ENCODE measurements at regions not wholly inside any gene's neighbourhood (a gene's known extent, or its start where the extent isn't known, plus 50 kb on each side); places are given as distances from the start of the nearest gene placed in this dataset.

- Histone ChIP-seq H3K27ac (no peak overlapping the region), H3K27me3 (no peaks in the 10 kb centered on the region), H3K4me1 (no peaks in the 10 kb centered on the region), H3K4me3 (no peak overlapping the region), H3K36me3 (no peaks in the 10 kb centered on the region), H3K9me3 (peaks cover 0 to 4% (median 0%) of the 10 kb centered on the region in 11 donors)
- ATAC-seq (no peak), DNase-seq (no peak)
- intact Hi-C loops (cut with DNase I), result no loop called here
- TF ChIP-seq, protein P1, sequence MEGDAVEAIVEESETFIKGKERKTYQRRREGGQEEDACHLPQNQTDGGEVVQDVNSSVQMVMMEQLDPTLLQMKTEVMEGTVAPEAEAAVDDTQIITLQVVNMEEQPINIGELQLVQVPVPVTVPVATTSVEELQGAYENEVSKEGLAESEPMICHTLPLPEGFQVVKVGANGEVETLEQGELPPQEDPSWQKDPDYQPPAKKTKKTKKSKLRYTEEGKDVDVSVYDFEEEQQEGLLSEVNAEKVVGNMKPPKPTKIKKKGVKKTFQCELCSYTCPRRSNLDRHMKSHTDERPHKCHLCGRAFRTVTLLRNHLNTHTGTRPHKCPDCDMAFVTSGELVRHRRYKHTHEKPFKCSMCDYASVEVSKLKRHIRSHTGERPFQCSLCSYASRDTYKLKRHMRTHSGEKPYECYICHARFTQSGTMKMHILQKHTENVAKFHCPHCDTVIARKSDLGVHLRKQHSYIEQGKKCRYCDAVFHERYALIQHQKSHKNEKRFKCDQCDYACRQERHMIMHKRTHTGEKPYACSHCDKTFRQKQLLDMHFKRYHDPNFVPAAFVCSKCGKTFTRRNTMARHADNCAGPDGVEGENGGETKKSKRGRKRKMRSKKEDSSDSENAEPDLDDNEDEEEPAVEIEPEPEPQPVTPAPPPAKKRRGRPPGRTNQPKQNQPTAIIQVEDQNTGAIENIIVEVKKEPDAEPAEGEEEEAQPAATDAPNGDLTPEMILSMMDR (IDR thresholded peaks at IDR 0.05), result no peak
These were observed 135.5 kb upstream of the TTC14 start for GRCh38 chr3:180466401-180467011.

GRCh38 chr3:180467177-180467576 is 134.8 kb upstream of the TTC14 start:
- intact Hi-C loops (cut with DNase I), result no loop called here
- Histone ChIP-seq H3K36me3 (no peaks in the 10 kb centered on the region), H3K4me3 (no peak overlapping the region), H3K27me3 (no peaks in the 10 kb centered on the region), H3K27ac (no peak overlapping the region), H3K4me1 (no peaks in the 10 kb centered on the region), H3K9me3 (peaks cover 0 to 4% (median 0%) of the 10 kb centered on the region in 11 donors)
- ATAC-seq (no peak), DNase-seq (no peak)
- TF ChIP-seq, protein P1 (IDR thresholded peaks at IDR 0.05), result no peak
- 75 to 89% methylated on average over 1 of the region's 1 CpG for WGBS, 2 donors

DNA sequence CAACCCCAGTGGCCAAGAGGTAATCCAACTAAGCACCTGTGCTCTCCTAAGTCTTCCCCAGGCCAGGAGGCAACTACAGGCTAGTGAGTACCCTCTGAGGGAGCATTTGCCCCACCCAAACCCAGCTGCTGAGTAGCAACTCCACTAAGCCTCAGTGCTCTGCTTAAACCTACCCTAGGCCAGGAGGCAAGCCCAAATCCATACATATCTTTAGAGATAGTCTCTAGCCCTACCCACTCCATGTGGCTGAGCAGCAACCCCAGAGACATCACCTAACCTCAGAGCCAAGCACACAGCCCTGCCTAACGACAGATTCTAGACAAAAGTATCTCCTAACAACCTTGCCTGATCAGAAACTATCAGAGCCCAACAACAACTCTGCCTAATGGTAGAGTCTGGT is 132.8 kb upstream of the TTC14 start:
- peaks cover 0 to 5% (median 0%) of the 10 kb centered on the region in 11 donors for H3K9me3 ChIP-seq
- TF ChIP-seq, protein P1 (IDR thresholded peaks at IDR 0.05), result no peak
- H3K27me3 ChIP-seq, result no peaks in the 10 kb centered on the region
- no peaks in the 10 kb centered on the region for H3K4me1 ChIP-seq
- intact Hi-C loops (cut with DNase I), result no loop called here
- H3K4me3 ChIP-seq, result no peak overlapping the region
- no peak for ATAC-seq
- no peaks in the 10 kb centered on the region for H3K36me3 ChIP-seq
- 55 to 61% methylated on average over 1 of the region's 1 CpG for WGBS, 2 donors
- no peak overlapping the region for H3K27ac ChIP-seq
- no peak for DNase-seq

DNA sequence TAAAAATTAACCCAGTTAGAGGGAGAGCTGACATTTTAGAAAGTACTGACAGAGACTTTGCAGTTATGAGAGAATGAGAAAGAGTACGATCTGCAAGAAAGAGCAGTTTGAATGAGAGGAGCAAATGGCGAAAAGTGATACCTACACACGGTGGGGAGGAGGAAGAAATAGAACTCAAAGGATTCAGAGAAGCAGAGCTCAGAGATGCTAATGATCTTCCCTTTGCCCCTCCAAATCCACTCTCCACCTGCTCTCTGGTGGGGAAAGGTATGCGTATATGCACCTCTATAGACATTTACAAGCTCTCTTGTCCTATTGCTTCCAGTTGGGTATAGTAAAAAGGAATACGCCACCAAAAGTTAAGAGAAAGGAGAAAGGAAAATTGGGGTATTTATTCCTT is 123.3 kb upstream of the TTC14 start:
- ATAC-seq (no peak), DNase-seq (no peak)
- H3K27me3 ChIP-seq, result no peaks in the 10 kb centered on the region
- H3K27ac ChIP-seq, result no peak overlapping the region
- peaks cover 0 to 5% (median 0%) of the 10 kb centered on the region in 11 donors for H3K9me3 ChIP-seq
- H3K4me3 ChIP-seq, result no peak overlapping the region
- TF ChIP-seq, protein P1 (IDR thresholded peaks at IDR 0.05), result no peak
- WGBS, 2 donors, result 73 to 76% methylated on average over 5 of the region's 5 CpGs
- no peaks in the 10 kb centered on the region for H3K4me1 ChIP-seq
- intact Hi-C loops (cut with DNase I), result no loop called here
- H3K36me3 ChIP-seq, result no peaks in the 10 kb centered on the region

Measured in heart right ventricle (tissue), 16 donors.